T-helper 2 cell treated with Interferon-gamma antibody and Interleukin-4, amounts not matched to agents 100 ng/mL and 5 ng/mL, for 36 hours (primary cell): ENCODE measurements at regions not wholly inside any gene's neighbourhood (a gene's known extent, or its start where the extent isn't known, plus 50 kb on each side); places are given as distances from the start of the nearest gene placed in this dataset.
"Not testable (repeated sequence)": the region's sequence is repeated elsewhere in the genome, so short reads cannot be mapped to it uniquely, and the experiment has no call there.

Experiments
- intact Hi-C: fragments of 100-400 bp; cut with micrococcal nuclease; formaldehyde crosslinking; loops from one replicate; pipeline ENCODE4 v1.15.1; 2023

GRCh38 chr6:167208819-167209576, 51.2 kb upstream of the GPR31 start:
- intact Hi-C loops, result no loop called here

- intact Hi-C loops, result no loop called here
Observed at GRCh38 chr6:167209577-167209975, 51.8 kb upstream of the GPR31 start.

GRCh38 chr6:167210375-167211294, 52.9 kb upstream of the GPR31 start:
- intact Hi-C loops, result no loop called here

GRCh38 chr6:167211295-167211648, 53.5 kb upstream of the GPR31 start:
- intact Hi-C loops, result no loop called here

GRCh38 chr6:167211881-167212712, 54.3 kb upstream of the GPR31 start:
- intact Hi-C loops, result no loop called here

- intact Hi-C loops, result no loop called here
Observed at GRCh38 chr6:167212713-167213005, 54.9 kb upstream of the GPR31 start.

GRCh38 chr6:167214206-167214605, 56.4 kb upstream of the GPR31 start:
- intact Hi-C loops, result no loop called here

- intact Hi-C loops, result not testable (repeated sequence)
Observed at GRCh38 chr6:167215429-167216250, 57.9 kb upstream of the GPR31 start.

GRCh38 chr6:167216390-167217050, 58.7 kb upstream of the GPR31 start:
- intact Hi-C loops, result not testable (repeated sequence)

GRCh38 chr6:167217073-167217472, 59.3 kb upstream of the GPR31 start:
- intact Hi-C loops, result not testable (repeated sequence)

- intact Hi-C loops, result not testable (repeated sequence)
Observed at GRCh38 chr6:167217951-167218759, 60.4 kb upstream of the GPR31 start.

GRCh38 chr6:167219079-167219478, 61.3 kb upstream of the GPR31 start:
- intact Hi-C loops, result not testable (repeated sequence)

GRCh38 chr6:167219967-167220512, 62.3 kb upstream of the GPR31 start:
- intact Hi-C loops, result loop anchor here (10.0 kb wide), 1 partner anchor 55 kb away; no protein-coding TSS in a partner anchor

- intact Hi-C loops, result loop anchor here (10.0 kb wide), 1 partner anchor 53 kb away; no protein-coding TSS in a partner anchor
Observed at GRCh38 chr6:167221400-167222201, 63.8 kb upstream of the GPR31 start.

GRCh38 chr6:167225566-167226382, 65.3 kb upstream of the UNC93A start:
- intact Hi-C loops, result loop anchor here (10.0 kb wide), 1 partner anchor 49 kb away; no protein-coding TSS in a partner anchor

- intact Hi-C loops, result loop anchor here (10.0 kb wide), 1 partner anchor 48 kb away; no protein-coding TSS in a partner anchor
Observed at GRCh38 chr6:167226383-167226685, 64.8 kb upstream of the UNC93A start.

GRCh38 chr6:167226791-167227190, 64.3 kb upstream of the UNC93A start:
- intact Hi-C loops, result loop anchor here (10.0 kb wide), 1 partner anchor 48 kb away; no protein-coding TSS in a partner anchor
